Thyroid gland (tissue), 4 donors: ENCODE measurements at regions not wholly inside any gene's neighbourhood (a gene's known extent, or its start where the extent isn't known, plus 50 kb on each side); places are given as distances from the start of the nearest gene placed in this dataset.

ENCODE experiments used
- POLR2A ChIP-seq, 2 donors: fragments of 450-650 bp; IDR thresholded peaks; one replicate each; pipeline ENCODE4 v1.6.1; 2017; ENCODE audit warnings: antibody characterized with exemption in 2 of 2, mild to moderate bottlenecking in 2 of 2, moderate library complexity in 1 of 2
- TF ChIP-seq, protein P1 (sequence below), 6 experiments: fragments of 200-600 bp in 3 of 6; fragments of 450-650 bp in 3 of 6; sonication (generic) in 3 of 6; IDR thresholded peaks; one replicate each; pipeline ENCODE4 v1.5.1; 2016 to 2019; ENCODE audit warnings: antibody characterized with exemption in 6 of 6, mild to moderate bottlenecking in 2 of 6, inconsistent platforms in 1 of 6, moderate library complexity in 1 of 6

DNA sequence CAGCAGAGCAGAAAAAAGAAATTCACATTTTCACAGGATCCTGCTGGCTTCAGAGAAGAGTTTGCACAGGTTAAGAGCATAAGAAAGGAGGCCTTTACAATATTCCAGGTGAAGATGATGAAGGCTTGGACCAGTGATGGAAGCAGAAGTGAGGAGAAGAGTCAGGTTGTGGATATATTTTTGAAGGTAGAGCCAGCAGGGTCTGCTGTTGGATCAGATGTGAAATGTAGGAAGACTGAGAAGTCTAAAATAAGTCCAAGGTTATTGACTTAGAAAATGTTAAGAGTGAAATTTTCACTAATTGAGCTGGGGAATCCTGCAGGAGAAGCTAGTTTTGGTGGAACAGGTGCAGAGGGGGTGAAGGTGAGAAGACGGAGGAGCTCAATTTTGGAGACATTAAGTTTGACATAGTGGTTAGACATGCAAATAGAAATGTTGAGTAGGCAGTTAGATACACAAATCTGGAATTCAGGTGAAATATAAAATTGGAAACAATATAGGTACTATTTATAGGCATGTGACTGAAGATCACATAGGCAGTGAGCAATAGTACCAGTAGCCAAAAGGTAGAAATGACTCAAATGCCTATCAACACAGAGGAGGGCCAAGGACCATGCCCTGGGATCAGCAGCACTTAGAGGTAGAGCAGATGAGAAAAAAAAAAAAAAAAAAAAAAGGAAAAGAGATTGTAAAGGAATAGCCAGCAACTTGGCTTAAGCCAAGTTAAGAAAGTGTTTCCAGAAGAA is 252.0 kb downstream of the AASDHPPT start:
- TF ChIP-seq, protein P1, sequence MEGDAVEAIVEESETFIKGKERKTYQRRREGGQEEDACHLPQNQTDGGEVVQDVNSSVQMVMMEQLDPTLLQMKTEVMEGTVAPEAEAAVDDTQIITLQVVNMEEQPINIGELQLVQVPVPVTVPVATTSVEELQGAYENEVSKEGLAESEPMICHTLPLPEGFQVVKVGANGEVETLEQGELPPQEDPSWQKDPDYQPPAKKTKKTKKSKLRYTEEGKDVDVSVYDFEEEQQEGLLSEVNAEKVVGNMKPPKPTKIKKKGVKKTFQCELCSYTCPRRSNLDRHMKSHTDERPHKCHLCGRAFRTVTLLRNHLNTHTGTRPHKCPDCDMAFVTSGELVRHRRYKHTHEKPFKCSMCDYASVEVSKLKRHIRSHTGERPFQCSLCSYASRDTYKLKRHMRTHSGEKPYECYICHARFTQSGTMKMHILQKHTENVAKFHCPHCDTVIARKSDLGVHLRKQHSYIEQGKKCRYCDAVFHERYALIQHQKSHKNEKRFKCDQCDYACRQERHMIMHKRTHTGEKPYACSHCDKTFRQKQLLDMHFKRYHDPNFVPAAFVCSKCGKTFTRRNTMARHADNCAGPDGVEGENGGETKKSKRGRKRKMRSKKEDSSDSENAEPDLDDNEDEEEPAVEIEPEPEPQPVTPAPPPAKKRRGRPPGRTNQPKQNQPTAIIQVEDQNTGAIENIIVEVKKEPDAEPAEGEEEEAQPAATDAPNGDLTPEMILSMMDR (IDR thresholded peaks at IDR 0.05): no peak
- no peak for TF ChIP-seq POLR2A (IDR thresholded peaks at IDR 0.05)
